ENCODE measurements at regions not wholly inside any gene's neighbourhood (a gene's known extent, or its start where the extent isn't known, plus 50 kb on each side); places are given as distances from the start of the nearest gene placed in this dataset.

DNA sequence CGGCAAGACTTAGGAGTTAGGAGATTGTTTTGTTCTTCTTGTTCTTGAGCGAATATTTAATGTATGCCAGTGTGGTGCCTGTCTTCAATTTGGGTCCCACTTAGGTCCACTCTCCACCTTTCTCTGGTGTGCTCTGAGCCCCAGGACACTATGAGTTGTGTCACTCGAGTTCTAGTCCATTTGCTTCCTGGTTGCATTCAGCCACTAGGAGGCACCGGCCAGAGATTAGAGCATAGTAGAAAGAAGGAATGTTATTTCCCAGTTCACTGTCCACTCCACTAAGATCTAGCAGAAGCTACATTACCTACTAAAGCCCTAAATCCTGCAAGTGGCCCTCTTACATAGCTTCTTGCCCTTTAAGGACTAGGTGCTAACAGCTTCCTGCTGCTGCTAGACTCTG, 326.9 kb downstream of the NAF1 start:
- ATAC-seq (no peak), DNase-seq (ENCODE audit: low read depth, low spot score) (no peak), FAIRE-seq (no peak)
- WGBS (ENCODE audit: insufficient coverage, insufficient replicate concordance, low lambda C conversion rate, missing lambda C conversion rate): 50% methylated on average over 4 of the region's 4 CpGs
- intact Hi-C loops (cut with micrococcal nuclease; ENCODE audit: unreplicated experiment) (no loop called here), in situ Hi-C loops (cut with MboI) (no loop called here)
- ChIA-PET RAD21 (ENCODE audit: unreplicated experiment) (no interaction called here), CTCF (interaction anchor here (0.8 kb wide), 1 partner anchor 198 kb away, joined by 3 read pairs; no protein-coding TSS in a partner anchor), POLR2A (no interaction called here), SMC1A (ENCODE audit: uncharacterized antibody, unreplicated experiment) (no interaction called here)
- H3K4me1 ChIP-seq (ENCODE audit: control insufficient read depth, insufficient read depth, low read length): no peaks in the 10 kb centered on the region
- H3K27me3 ChIP-seq (replicated peaks in 1 of 2; ENCODE audit: control insufficient read depth in 2 of 2, insufficient read depth in 2 of 2, low read length in 1 of 2): no peaks in the 10 kb centered on the region
- H3K27ac ChIP-seq (ENCODE audit: control insufficient read depth, insufficient read depth): no peak overlapping the region
- H3K4me2 ChIP-seq (ENCODE audit: control insufficient read depth, insufficient read depth): no peak overlapping the region
- no peak overlapping the region for H3K4me3 ChIP-seq
- no peaks in the 10 kb centered on the region for H3K79me2 ChIP-seq (ENCODE audit: control insufficient read depth, insufficient read depth, low read length)
- BruUV-seq (replicated peaks): no TSS peak
- no peaks in the 10 kb centered on the region for H3K36me3 ChIP-seq (ENCODE audit: control insufficient read depth in 2 of 2, insufficient read depth in 2 of 2, low read length in 1 of 2)
- H3K9me3 ChIP-seq (replicated peaks; ENCODE audit: control insufficient read depth, insufficient read depth, low read length): no peaks in the 10 kb centered on the region
- no peak overlapping the region for H3K9ac ChIP-seq (ENCODE audit: control insufficient read depth, insufficient read depth, low read length)
- no peaks in the 10 kb centered on the region for H4K20me1 ChIP-seq (ENCODE audit: control insufficient read depth, insufficient read depth)
- TF ChIP-seq SMAD1 (IDR thresholded peaks at IDR 0.05; ENCODE audit: low read depth, partially characterized antibody): no peak
- TF ChIP-seq, protein P1, sequence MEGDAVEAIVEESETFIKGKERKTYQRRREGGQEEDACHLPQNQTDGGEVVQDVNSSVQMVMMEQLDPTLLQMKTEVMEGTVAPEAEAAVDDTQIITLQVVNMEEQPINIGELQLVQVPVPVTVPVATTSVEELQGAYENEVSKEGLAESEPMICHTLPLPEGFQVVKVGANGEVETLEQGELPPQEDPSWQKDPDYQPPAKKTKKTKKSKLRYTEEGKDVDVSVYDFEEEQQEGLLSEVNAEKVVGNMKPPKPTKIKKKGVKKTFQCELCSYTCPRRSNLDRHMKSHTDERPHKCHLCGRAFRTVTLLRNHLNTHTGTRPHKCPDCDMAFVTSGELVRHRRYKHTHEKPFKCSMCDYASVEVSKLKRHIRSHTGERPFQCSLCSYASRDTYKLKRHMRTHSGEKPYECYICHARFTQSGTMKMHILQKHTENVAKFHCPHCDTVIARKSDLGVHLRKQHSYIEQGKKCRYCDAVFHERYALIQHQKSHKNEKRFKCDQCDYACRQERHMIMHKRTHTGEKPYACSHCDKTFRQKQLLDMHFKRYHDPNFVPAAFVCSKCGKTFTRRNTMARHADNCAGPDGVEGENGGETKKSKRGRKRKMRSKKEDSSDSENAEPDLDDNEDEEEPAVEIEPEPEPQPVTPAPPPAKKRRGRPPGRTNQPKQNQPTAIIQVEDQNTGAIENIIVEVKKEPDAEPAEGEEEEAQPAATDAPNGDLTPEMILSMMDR (IDR thresholded peaks at IDR 0.05 in 2 of 3, conservative IDR thresholded peaks at IDR 0.05 in 1 of 3; ENCODE audit: control insufficient read depth in 2 of 3, extremely low read depth in 1 of 3, insufficient read depth in 1 of 3, low read depth in 3 of 3, low read length in 3 of 3): peak; percentile 4 to 19 (median 6); a peak in 1 of 6 replicates
- 0 out of 2 replicates have a peak, but pooled peaks have one; percentile 19 for TF ChIP-seq SMC3 (IDR thresholded peaks at IDR 0.05; ENCODE audit: borderline replicate concordance, low read length)
- no peak overlapping the region for H2AFZ ChIP-seq (ENCODE audit: control insufficient read depth, low read depth, low read length)

DNA sequence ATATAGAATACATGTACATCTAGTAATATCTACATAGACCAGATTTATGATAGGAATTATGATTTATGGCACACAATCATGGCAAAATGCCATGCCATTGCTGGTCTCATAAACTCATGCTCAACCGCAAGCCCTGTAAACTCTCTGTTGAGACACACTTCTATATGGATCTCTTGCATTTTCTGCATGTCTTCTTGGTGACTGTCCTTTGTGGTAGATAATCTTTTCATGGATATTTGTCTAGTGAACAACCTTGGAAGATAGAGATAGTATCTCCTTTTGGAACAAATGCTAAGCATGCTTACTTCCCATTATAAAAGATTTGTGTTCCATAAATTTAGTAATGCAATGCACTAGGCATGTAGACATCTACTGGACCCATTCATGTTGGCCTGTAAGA, 328.0 kb downstream of the NAF1 start:
- SMC1A ChIA-PET (ENCODE audit: uncharacterized antibody, unreplicated experiment): no interaction called here
- no peak overlapping the region for H3K4me2 ChIP-seq (ENCODE audit: control insufficient read depth, insufficient read depth)
- no peak overlapping the region for H3K27ac ChIP-seq (ENCODE audit: control insufficient read depth, insufficient read depth)
- no peaks in the 10 kb centered on the region for H3K79me2 ChIP-seq (ENCODE audit: control insufficient read depth, insufficient read depth, low read length)
- RAD21 ChIA-PET (ENCODE audit: unreplicated experiment): no interaction called here
- no peak overlapping the region for H3K4me3 ChIP-seq
- intact Hi-C loops (cut with micrococcal nuclease; ENCODE audit: unreplicated experiment) (no loop called here), in situ Hi-C loops (cut with MboI) (no loop called here)
- no peak overlapping the region for H3K9ac ChIP-seq (ENCODE audit: control insufficient read depth, insufficient read depth, low read length)
- no peaks in the 10 kb centered on the region for H3K9me3 ChIP-seq (replicated peaks; ENCODE audit: control insufficient read depth, insufficient read depth, low read length)
- DNase-seq (ENCODE audit: low read depth, low spot score): no peak
- WGBS (ENCODE audit: insufficient coverage, insufficient replicate concordance, low lambda C conversion rate, missing lambda C conversion rate): 100% methylated on average over 1 of the region's 1 CpG
- no peaks in the 10 kb centered on the region for H3K27me3 ChIP-seq (replicated peaks in 1 of 2; ENCODE audit: control insufficient read depth in 2 of 2, insufficient read depth in 2 of 2, low read length in 1 of 2)
- H2AFZ ChIP-seq (ENCODE audit: control insufficient read depth, low read depth, low read length): no peak overlapping the region
- CTCF ChIA-PET: no interaction called here
- no peaks in the 10 kb centered on the region for H3K36me3 ChIP-seq (ENCODE audit: control insufficient read depth in 2 of 2, insufficient read depth in 2 of 2, low read length in 1 of 2)
- no peaks in the 10 kb centered on the region for H4K20me1 ChIP-seq (ENCODE audit: control insufficient read depth, insufficient read depth)
- POLR2A ChIA-PET: no interaction called here
- no peak for ATAC-seq
- no peak for FAIRE-seq
- no TSS peak for BruUV-seq (replicated peaks)
- H3K4me1 ChIP-seq (ENCODE audit: control insufficient read depth, insufficient read depth, low read length): no peaks in the 10 kb centered on the region
- TF ChIP-seq CEBPB (IDR thresholded peaks at IDR 0.05; ENCODE audit: borderline replicate concordance in 1 of 2, low read depth in 2 of 2, low read length in 2 of 2) (no peak), TCF3 (IDR thresholded peaks at IDR 0.05; ENCODE audit: borderline replicate concordance, insufficient read depth, low read depth, low read length) (no peak), JUNB (IDR thresholded peaks at IDR 0.05) (no peak), SUPT20H (IDR thresholded peaks at IDR 0.05; ENCODE audit: borderline replicate concordance, control insufficient read depth, low read depth, low read length) (no peak), EZH2 (IDR thresholded peaks at IDR 0.05; ENCODE audit: borderline replicate concordance, control insufficient read depth, low read depth, low read length) (no peak), NRF1 (conservative IDR thresholded peaks at IDR 0.05; ENCODE audit: low read depth, low read length) (no peak), PAX8 (IDR thresholded peaks at IDR 0.05) (no peak), EP300 (IDR thresholded peaks at IDR 0.05; ENCODE audit: borderline replicate concordance in 1 of 2, control insufficient read depth in 1 of 2, low read depth in 2 of 2, low read length in 2 of 2) (no peak), YBX1 (IDR thresholded peaks at IDR 0.05) (no peak), ATF7 (IDR thresholded peaks at IDR 0.05; ENCODE audit: low read depth) (no peak)
- TF ChIP-seq, protein P2, sequence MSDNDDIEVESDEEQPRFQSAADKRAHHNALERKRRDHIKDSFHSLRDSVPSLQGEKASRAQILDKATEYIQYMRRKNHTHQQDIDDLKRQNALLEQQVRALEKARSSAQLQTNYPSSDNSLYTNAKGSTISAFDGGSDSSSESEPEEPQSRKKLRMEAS (IDR thresholded peaks at IDR 0.05; ENCODE audit: low read depth, low read length): no peak
- TF ChIP-seq, protein P3, sequence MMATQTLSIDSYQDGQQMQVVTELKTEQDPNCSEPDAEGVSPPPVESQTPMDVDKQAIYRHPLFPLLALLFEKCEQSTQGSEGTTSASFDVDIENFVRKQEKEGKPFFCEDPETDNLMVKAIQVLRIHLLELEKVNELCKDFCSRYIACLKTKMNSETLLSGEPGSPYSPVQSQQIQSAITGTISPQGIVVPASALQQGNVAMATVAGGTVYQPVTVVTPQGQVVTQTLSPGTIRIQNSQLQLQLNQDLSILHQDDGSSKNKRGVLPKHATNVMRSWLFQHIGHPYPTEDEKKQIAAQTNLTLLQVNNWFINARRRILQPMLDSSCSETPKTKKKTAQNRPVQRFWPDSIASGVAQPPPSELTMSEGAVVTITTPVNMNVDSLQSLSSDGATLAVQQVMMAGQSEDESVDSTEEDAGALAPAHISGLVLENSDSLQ (IDR thresholded peaks at IDR 0.05): no peak

Measured in GM12878 (cell line).